ENCODE measurements at regions not wholly inside any gene's neighbourhood (a gene's known extent, or its start where the extent isn't known, plus 50 kb on each side); places are given as distances from the start of the nearest gene placed in this dataset.
A peak's percentile ranks its signal among the peaks of the same experiment; 100 is the strongest.

- peak in 1 of 3 experiments; percentile 13; a peak in 1 of 6 replicates for TF ChIP-seq CTCF (IDR thresholded peaks at IDR 0.05 in 2 of 3, conservative IDR thresholded peaks at IDR 0.05 in 1 of 3; ENCODE audit: borderline replicate concordance in 1 of 3, insufficient read depth in 1 of 3, low read depth in 2 of 3, low read length in 2 of 3)
- no peak for TF ChIP-seq EZH2 (IDR thresholded peaks at IDR 0.05)
- no peak for TF ChIP-seq REST (IDR thresholded peaks at IDR 0.05; ENCODE audit: low read depth)
- TF ChIP-seq CBX3 (IDR thresholded peaks at IDR 0.05; ENCODE audit: low read depth) = no peak
- TF ChIP-seq POLR2A (IDR thresholded peaks at IDR 0.05; ENCODE audit: borderline replicate concordance, extremely low read depth, insufficient read depth, insufficient read length) = no peak
- TF ChIP-seq CEBPB (IDR thresholded peaks at IDR 0.05; ENCODE audit: low read depth) = no peak
- no peak for TF ChIP-seq ZNF274 (IDR thresholded peaks at IDR 0.05; ENCODE audit: low read depth, low read length)
Observed at GRCh38 chr2:2682700-2683342, 351.7 kb upstream of the MYT1L start.

Data from HCT116 (cell line).